Fibroblast of peridontal ligament (primary cell): ENCODE measurements at regions not wholly inside any gene's neighbourhood (a gene's known extent, or its start where the extent isn't known, plus 50 kb on each side); places are given as distances from the start of the nearest gene placed in this dataset.

ENCODE experiments used
- DNase-seq: peaks from one replicate; pipeline ENCODE4 v3.0.0-alpha.2; 2010; ENCODE audit errors: extremely low read depth

DNA sequence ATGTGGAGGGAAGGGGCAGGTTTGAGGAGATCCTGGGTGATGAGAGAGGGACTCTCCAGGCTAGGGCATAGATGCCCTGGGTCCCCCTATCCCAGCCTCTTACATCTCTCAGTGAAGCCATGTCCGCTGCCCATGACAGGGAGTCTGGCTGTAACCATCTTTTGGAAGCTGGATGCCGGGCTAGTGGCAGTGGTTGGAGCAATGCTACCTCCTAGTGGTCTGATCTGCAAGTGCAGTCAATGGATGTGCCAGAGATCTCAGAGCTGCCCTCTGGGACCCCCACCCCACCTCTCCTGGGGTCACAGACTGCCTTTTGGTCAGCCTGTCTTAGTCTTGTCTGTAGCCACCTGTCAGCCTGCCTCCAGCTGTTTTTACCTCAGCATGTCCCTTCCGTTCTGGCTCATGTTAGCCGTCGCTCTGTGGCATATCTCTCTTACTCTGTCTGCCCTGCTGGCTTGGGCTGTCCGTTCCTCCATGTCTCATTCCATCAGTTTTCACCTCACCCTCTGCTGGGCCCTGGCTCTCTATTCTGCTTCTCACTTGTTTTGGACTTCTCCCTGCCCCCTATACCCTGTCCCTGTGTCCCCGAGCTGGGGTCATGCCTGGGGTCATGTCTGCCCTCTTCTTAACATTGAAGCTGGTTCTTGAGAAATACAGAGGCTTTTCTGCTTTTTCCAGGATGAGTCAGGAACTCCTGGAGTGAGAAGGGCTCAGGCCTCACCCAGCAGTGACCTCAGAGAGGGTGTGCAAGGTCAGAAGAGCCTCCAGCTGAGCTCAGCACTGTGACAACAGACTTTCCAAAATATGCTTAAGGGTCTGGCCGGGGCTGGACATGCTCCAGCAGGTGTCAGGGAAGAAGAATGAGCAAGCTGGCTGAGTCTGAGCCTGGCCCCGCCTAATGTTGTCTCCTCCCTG is 52.0 kb upstream of the THY1 start:
- DNase-seq, result peak; percentile 81

DNA sequence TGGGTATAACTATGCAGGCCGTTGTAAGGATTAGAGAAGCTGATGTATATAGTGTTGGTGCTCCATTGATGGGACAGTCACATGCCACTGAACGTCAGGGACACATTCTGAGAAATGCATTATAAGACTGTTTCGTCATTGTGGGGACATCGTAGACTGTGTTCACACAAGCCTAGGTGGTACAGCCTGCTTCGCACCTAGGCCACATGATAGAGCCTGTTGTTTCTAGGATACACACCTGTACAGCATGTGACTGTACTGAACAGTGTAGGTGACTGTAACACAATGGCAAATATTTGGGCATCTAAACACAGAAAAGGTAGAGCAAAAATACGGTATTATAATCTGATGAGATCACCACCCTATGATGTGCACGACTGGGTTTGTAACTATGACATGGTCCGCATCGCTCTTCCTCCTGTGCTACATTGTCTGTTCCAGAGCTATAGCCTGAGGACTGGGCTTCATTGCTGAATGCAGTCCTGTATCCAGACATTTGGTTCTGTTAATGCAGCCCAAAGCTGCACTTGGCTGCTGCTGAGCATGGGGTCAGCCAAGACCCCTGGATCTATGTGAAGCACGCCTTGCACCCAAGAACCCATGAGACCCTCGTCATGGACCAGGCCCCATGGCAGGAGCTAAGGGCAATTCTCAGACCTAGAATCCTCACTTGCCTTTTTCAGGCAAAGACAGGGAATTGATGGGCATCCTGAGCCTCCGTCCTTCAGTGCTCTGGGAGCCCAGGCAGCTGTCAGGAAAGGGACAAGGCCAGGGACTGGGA is 51.1 kb upstream of the THY1 start:
- DNase-seq, result no peak

DNA sequence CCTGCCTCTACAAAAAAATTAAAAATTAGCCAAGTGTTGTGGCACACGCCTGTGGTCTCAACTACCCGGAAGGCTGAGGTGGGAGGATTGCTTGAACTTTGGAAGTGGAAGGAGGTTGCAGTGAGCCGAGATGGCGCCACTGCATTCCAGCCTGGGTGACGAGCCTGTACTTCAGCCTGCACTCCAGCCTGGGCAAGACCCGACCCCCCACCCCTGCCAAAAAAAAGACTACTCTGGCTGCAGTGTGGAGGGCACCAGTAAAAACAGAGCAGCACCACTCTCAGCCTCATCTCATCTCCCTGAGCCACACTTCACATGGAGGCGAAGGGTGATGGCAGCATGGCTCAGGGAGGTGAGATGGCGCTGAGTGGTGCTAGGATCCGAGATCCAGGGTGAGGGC is 50.3 kb upstream of the THY1 start:
- DNase-seq, result no peak

DNA sequence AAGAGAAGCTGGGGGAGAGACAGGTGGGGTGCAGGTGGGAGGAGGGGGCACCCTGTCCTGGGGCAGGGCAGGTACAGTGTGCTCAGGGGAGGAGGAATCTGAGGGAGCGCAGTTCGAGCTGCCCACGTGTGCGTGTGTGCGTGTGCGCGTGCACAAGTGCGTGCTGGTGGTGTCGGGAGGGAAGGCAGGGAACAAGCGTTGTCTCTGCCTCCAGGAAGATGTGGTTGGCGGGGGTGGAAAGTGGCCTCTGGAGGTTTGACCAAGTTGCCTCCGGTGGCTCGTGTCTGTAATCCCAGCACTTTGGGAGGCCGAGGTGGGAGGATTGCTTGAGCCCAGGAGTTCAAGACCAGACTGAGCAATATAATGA is 49.9 kb upstream of the THY1 start:
- DNase-seq, result no peak
